GM19455 (cell line): ENCODE measurements at regions not wholly inside any gene's neighbourhood (a gene's known extent, or its start where the extent isn't known, plus 50 kb on each side); places are given as distances from the start of the nearest gene placed in this dataset.

Source experiments
- ATAC-seq: cut with Tn5 transposase; IDR thresholded peaks from one replicate; pipeline ENCODE4 v1.9.1; 2021; ENCODE audit not compliant: unreplicated experiment

DNA sequence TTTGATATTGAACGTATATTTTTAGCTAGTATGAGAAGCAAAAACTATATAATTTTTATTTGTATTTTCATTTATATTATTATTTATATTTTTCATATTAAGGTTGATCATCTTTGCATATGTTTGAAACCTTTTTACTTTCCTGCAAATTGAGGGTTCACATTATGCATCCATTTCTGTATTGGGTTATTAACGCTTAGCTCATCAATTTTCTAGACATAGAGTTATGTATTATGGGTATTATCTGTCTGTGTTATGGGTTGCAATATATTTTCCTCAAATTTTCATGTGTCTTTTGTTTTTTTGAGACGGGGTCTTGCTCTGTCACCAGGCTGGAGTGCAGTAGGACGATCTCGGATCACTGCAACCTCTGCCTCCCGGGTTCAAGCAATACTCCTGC is 2377.0 kb upstream of the WWC1 start:
- ATAC-seq: no peak

DNA sequence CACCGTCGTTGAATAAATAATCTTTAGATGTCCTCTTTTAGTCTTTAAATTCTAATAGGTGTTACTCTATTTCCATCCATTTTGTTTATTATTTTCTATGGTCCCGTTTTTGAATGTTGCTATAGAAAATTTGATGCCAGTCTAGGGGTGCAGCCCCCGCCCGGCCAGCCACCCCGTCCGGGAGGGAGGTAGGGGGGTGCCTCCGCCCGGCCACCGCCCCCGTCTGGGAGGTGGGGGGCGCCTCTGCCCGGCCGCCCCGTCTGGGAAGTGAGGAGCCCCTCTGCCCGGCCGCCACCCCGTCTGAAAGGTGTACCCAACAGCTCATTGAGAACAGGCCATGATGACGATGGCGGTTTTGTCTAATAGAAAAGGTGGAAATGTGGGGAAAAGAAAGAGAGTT is 2372.2 kb upstream of the WWC1 start:
- ATAC-seq: no peak

DNA sequence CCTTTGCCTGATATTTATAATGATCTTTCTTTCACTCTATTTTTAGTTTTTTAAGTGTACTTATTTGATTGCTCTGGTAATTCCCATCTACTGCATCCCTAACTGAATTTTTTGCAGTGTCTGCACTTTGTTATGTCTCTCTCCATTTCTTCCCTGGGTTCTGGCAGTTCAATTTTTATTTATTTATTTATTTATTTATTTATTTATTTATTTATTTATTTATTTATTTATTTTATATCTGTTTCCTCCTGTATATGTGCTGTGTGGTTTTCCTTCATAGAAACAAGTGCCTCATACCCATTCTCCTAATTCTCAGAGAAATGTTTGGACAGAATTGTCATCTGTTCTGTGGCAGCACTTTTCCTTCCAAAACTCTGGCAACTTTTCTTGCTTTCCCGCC is 2370.8 kb upstream of the WWC1 start:
- ATAC-seq: no peak

DNA sequence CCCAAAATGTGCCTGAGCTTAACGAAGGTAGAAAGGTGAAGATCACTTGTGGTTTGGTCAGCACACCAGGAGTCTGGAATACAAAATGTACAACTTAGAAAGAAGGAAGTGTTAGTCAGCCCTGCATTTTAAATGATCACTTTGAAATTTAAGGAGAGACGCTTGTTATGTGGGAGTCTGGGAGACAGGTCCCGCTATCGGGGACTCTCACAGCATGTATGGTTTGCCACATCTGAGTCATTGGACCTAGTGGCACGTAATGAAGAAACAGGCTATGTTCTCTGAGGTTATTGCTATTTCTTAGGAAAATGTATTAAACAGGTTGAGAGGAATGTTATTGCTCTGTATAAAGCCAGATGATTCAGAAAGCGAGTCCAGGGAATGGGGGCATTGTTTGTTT is 2362.5 kb upstream of the WWC1 start:
- no peak for ATAC-seq

DNA sequence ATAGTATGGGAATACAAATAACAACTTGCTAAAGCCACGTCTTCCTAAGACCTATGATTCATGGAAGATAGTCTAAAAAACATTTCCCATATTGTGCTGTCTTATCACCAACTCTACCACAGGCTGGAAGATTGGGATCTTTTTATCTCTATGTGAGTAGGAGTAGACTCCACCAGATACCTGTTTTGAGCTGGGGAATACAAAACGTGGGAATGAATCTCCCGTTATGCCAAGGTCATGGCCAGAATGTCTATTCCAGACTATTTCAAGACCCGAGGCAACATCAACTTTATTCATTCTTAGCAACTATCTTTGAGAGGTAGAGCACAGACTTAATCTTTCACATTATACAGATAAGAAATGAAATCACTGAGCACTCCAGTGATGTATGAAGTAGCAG is 2350.9 kb upstream of the WWC1 start:
- ATAC-seq: no peak

DNA sequence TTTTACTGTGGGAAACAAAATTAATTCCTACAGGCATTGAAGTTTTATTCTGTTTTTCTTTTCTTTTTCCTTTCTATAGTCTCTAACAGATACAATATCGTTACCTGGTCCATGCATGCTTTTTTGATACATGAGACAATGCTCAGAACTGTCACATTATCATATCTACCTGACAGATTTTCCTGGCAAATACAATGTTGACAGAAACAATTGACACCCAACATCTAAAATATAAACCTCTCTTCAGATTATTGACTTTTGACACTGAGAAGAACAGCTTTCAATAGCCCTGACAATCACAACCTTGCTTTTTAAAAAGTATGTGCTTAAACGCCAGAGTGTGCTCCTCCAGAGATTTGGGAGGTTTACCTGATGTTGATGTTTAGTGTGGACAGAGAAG is 2334.6 kb upstream of the WWC1 start:
- ATAC-seq: no peak

DNA sequence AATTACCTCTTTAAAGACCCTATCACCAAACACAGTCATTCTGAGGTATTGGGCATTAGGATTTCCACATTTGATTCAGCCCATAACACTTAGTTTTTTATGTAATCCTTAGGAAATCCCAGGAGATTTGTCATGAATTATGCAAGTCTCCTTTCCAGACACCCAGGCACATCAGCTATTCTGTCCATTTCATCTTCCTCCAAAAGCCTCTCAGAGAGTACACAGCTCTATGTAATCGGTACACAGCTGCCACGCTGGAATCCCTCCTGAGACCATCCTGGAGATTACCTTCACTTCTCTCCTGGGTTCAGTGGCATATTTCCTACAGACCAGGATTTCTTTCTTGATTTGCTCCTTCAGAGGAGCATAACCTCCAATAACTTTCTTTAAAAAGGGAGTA is 2309.8 kb upstream of the WWC1 start:
- ATAC-seq: no peak

DNA sequence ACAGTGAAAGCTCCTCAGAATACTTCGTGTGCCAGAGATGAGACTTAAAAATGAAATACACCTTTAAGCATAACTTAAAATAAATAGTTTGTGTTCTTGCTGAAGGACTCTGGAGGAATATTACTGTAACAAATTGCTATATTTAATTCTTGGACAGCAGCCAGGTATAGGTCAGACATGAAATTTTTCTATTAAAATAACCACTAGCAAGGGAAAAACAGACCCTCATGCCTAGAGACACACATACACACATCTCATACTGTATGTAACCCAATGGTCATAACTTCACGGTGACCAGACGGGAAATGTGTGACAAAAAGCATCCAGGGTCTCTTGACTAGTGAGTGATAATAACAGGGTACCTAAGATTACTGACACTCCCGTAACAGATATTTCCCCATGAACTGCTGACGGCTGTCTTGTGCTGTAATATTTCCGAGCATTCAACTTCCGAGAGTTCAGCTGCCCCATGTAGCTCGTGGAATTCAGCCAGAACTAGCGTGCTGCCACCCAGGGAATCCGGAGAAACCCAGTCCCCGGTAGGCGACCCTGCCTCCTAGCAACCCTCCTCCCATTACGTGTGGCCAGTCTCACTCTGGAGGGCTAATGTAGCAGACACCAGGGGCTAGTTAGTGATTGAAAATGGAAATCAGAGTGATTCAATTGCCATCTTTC is 2295.1 kb upstream of the WWC1 start:
- no peak for ATAC-seq

DNA sequence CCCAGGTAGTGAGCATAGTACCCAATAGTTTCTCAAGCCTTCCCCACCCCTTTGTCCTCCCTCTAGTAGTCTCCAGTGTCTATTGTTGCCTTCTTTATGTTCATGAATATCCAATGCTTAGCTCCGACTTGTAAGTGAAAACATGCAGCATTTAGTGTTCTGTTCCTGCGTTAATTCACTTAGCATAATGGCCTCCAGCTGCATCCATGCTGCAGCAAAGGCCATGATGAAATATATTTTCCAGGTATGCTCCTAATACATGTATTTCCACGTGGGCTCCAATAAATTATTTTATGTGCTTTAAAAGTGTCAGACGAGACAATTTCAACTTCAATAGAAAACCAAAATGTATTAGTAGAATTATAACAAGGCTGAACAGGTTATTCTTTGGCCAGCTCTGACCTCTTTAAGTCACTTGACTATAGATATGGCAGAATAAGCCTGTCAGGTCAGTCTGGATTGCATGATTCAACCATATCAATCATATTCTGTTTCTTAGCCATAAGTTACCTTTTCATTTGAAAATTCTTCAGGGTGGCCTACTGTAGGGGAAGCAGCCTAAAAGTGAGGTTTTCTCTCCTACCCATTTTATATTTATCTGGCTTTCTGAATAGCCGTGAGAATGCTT is 2291.6 kb upstream of the WWC1 start:
- no peak for ATAC-seq

DNA sequence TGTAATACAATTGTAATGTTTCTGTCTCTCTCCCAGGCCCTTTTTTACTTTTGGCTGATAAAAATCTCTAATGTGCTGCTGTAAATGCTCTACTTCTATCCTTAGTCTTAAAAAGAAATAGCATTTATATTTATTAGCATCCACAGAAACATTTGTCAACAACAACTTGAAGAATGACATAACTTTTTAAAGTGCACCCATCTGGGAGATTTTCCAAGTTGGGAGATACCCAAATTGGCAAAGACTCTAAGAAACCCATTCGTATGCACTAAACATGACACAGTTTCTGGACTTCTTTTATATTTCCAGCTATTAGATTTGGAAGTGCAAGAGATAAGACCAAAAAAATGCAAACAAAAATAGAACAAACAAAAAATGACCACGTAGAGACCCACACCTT is 2287.4 kb upstream of the WWC1 start:
- no peak for ATAC-seq

DNA sequence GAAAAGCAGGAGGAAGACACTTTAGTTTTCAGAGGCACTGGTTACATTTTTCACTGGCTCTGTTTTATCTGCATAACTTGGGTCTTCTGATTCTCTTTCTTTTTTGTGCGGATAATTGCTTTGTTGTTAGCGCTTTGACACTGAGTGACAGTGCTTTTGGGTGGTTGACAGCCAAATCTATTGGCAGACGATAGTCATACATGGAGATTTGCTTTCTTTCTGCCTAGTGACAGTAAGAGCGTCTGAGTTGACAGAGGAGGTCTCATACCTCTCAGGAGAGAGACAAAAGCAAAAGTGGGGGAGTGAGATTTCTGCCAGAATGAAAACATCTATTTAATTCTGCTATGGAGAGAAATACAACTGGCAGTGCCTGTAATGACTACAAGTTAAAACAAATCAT is 2278.0 kb upstream of the WWC1 start:
- ATAC-seq: no peak

DNA sequence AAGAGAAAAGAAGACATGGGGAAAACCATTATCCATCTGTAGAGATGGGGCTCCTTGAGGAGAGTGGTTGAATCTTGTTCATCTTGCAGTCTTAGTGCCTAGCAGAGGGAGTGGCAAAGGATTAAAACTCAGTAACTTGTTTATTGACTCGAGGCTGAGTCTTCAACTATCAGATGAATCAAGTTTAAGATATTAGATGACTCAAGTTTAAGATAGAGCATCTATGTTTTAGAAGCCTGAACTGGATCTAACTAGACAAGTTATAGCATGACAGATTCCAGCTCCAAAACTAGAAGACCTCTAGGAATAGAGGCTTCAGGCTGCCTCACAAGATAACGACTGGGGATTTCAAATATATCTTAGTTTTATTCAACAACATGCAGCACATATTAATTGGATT is 2277.2 kb upstream of the WWC1 start:
- no peak for ATAC-seq

DNA sequence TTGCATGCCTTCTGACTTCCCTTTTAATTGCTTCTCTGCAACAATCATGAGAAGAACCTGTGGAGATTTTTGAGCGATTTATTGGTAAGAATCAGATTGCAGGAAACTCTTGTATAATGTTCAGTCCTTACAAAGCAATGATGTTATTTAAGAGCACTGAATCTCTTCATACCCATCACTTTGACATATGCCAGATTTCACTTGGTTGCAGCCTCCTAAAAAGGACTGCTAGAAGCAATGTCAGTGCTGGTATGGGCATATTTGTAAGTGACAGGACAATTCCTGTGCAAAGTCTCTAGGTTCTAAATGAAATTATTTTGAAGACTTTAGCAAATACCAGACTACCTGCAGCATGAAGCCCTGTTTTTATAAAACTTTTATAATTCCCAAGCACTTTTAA is 2272.7 kb upstream of the WWC1 start:
- ATAC-seq: no peak

DNA sequence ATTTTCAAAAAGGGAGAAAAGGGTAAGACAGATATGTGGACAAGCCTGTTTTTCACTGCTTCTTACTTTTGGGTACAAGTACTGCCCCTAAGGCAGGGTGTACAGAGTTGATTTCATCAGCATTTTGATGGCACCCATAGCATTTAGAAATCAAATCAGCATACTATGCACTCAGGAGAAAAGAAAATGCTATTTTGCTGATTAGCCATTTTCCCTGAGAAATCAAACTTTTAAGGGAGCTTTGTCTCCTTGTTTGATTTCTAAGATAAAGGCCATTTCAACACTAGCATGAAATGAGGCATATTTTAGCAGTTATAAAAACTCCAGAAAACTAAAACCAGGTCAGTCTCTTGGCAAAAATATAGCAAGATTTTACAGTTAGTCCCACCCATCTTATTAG is 2269.4 kb upstream of the WWC1 start:
- ATAC-seq: no peak

DNA sequence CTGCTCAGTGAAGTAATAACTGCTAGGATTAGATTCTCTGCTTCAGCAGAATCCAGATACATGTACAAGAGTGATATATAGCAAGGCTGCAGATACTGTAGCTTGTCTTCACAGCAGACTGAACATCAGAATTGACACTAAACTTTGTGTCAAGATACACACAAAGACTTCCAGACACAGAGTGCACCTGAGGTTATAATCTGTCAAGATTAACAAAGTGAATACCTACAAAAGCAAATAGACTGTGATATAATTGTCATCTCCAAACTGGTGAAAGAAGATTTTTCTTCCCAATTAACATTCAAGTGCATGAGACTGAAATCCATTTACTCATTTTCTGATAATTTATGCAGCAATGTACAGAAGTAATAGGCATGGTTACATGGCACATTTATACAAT is 2266.5 kb upstream of the WWC1 start:
- ATAC-seq: no peak

DNA sequence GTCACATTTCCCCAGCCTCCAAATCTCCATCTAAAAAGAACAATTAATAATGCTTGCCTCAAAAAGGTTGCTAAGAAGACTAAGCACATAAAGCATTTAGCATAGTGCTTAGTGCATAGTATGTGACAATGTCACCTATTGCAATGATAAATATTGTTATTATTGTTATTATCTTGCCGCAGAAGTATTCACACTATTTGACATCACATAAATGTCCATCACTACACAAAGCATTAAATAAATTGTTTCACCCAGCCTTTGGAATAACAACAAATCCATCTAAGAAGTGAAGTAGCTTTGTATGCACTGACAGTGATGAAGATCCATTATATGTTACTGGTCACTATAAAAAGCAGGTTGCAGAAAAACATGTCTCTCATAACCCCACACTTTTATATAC is 2263.9 kb upstream of the WWC1 start:
- ATAC-seq: no peak

DNA sequence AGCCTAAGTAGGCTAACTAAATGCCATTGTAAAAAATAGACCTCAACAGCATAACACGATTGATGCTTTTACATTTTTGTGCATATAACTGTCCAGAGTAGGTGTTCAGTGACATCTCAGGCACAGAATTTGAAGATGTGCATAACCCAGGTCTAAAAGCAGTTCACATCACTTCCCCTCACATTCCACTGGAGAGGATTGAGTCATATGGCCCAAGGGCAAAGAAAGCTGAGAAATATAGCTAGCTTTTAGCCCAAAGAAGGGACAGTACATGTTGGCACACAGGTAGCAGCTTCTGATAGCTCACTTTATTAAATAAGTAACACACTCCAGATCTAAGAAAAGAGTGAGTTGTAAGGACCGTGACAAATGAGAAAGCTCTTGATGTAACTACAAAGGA is 2259.5 kb upstream of the WWC1 start:
- no peak for ATAC-seq

DNA sequence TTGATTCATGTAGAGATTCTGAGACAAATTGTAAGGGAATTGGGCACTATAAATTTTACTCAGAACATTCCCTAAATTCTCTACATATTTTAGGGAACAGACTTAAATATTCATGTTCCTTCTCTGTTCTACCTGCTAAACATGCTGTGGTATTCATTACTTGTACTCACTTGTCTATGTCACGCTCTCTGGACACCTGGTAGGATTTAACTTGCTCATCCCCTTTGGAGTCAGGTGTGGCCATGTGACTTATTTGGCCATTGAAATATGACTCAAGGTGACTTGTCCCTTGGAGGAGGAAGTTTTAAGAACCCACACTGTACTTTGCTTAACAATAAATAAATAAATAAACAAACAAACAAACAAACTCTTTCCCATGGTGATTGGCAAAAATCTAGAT is 2258.8 kb upstream of the WWC1 start:
- ATAC-seq: no peak

DNA sequence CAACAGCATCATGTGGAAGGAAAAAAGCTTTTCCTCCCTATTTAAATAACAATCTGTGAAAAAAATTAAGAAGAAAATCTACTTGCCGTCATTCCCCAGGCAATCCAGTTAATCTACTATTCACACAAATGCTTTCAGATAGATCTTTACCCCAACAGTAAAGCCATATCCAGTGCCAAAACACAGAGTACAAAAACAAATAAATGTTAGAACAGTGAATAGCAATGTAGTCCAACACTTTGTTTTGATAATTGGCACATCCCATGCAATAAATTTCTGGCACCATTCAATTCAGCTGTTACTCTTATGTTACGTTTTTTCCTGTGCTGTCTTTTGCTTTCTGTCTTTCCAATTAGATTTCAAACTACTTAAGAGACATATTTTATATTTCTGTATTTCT is 2245.5 kb upstream of the WWC1 start:
- ATAC-seq: no peak

DNA sequence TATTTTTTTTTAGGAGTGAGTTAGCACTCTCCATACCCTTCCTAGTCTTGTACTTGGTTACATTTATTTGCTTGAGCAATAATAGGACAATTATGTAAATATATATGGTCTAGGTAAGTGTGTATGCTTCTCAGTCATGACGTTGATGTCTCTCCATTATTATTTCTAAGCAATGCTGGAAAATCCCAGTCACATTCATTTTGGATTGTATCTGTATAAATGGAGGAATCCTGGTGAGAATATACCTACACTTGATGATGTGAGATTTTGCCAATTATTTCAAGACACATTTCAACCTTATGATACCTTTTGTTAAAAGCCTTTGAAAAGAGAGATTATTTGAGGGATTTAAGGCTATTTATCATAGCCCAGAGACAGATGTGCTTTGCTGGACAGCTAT is 2244.5 kb upstream of the WWC1 start:
- no peak for ATAC-seq

DNA sequence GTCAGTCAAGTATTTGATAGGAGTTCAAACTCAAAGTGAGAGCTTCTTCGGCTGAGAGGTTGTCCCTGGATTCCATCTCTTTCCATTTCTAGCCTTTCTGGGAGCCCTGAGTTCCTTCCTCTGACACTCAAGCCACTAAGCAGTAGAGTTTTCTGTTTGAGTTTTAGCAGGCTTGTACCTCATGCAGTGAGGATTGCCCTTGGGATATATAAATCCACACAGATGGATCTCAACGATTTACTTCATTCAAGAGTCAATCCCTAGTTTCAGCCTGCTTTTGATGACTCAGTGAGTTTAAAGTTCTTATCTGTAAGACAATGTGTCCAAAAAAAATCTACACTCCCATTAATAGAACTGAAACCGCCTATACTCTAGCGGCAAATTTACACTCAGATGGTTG is 2240.9 kb upstream of the WWC1 start:
- no peak for ATAC-seq

DNA sequence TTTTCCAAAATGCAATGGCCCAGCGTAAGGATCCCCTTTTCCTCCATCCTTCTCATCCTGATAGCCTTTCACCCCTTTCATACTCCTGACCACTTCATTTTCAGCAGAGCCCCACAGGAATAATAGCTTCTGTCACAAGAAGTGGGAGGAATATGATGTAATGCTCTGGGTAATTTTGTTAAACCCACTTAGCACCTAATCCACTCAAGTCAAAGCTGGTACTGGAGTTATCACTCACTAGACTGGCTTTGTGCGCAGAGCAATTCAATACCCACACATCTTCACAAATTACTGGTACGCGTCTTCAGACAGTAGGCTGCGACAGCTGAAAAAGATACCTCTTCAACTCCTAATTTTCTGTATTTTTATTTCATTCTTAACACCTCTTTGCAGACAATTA is 2232.8 kb upstream of the WWC1 start:
- ATAC-seq: no peak

DNA sequence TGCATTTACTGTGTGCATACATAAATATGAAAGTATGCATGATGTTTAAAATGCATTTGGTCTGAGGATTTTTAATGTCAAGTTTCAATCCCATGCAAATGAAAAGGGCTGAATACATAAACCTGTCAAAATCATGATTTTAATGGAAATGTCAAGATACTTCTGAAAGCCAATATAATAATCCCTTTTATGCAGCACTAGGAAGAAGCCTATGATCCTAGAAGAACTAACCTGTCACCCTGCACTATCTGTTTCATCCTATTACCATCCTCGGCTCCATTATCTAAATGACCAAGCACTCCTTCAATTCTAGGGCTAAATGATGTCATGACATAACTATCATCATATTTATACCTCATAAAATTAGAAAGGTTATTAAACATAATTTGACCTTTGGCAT is 2229.4 kb upstream of the WWC1 start:
- ATAC-seq: no peak
